ENCODE measurements at regions not wholly inside any gene's neighbourhood (a gene's known extent, or its start where the extent isn't known, plus 50 kb on each side); places are given as distances from the start of the nearest gene placed in this dataset.

- H3K4me3 ChIP-seq, result no peak overlapping the region
- no peak overlapping the region for H3K27ac ChIP-seq
- no peak for DNase-seq
- no peaks in the 10 kb centered on the region for H3K4me1 ChIP-seq
- no peaks in the 10 kb centered on the region for H3K36me3 ChIP-seq
- no peak overlapping the region for H3K9ac ChIP-seq (ENCODE audit: low read depth in 2 of 2, low read length in 2 of 2)
- no peaks in the 10 kb centered on the region for H3K9me3 ChIP-seq
- H3K27me3 ChIP-seq, result no peaks in the 10 kb centered on the region
- intact Hi-C loops (cut with DNase I), result no loop called here
- no peak for TF ChIP-seq CTCF (IDR thresholded peaks at IDR 0.05)
These were observed 176.7 kb upstream of the ZNF32 start for GRCh38 chr10:43825421-43825820.

GRCh38 chr10:43824934-43825333 lies 176.3 kb upstream of the ZNF32 start:
- no peak overlapping the region for H3K9ac ChIP-seq (ENCODE audit: low read depth in 2 of 2, low read length in 2 of 2)
- H3K36me3 ChIP-seq, result no peaks in the 10 kb centered on the region
- H3K4me3 ChIP-seq, result no peak overlapping the region
- no peaks in the 10 kb centered on the region for H3K27me3 ChIP-seq
- H3K9me3 ChIP-seq, result no peaks in the 10 kb centered on the region
- no peak for TF ChIP-seq CTCF (IDR thresholded peaks at IDR 0.05)
- peak; percentile 36 for DNase-seq
- intact Hi-C loops (cut with DNase I), result no loop called here
- H3K27ac ChIP-seq, result peak overlapping the region; percentile 32
- H3K4me1 ChIP-seq, result no peaks in the 10 kb centered on the region

GRCh38 chr10:43822631-43823580 lies 174.2 kb upstream of the ZNF32 start:
- intact Hi-C loops (cut with DNase I), result no loop called here
- Histone ChIP-seq H3K27me3 (no peaks in the 10 kb centered on the region), H3K4me1 (no peaks in the 10 kb centered on the region), H3K9ac (ENCODE audit: low read depth in 2 of 2, low read length in 2 of 2) (no peak overlapping the region), H3K36me3 (no peaks in the 10 kb centered on the region), H3K4me3 (no peak overlapping the region), H3K9me3 (no peaks in the 10 kb centered on the region), H3K27ac (no peak overlapping the region)
- TF ChIP-seq CTCF (IDR thresholded peaks at IDR 0.05), result no peak
- DNase-seq, result no peak

- Histone ChIP-seq H3K9ac (ENCODE audit: low read depth in 2 of 2, low read length in 2 of 2) (no peak overlapping the region), H3K36me3 (no peaks in the 10 kb centered on the region), H3K9me3 (no peaks in the 10 kb centered on the region), H3K4me1 (peaks cover 2% of the 10 kb centered on the region), H3K27ac (no peak overlapping the region), H3K27me3 (no peaks in the 10 kb centered on the region), H3K4me3 (no peak overlapping the region)
- intact Hi-C loops (cut with DNase I), result no loop called here
- no peak for TF ChIP-seq CTCF (IDR thresholded peaks at IDR 0.05)
- DNase-seq, result no peak
These were observed 172.4 kb upstream of the ZNF32 start for GRCh38 chr10:43821103-43821502.

- no peak overlapping the region for H3K27ac ChIP-seq
- no peaks in the 10 kb centered on the region for H3K9me3 ChIP-seq
- no peak overlapping the region for H3K4me3 ChIP-seq
- no peak for TF ChIP-seq CTCF (IDR thresholded peaks at IDR 0.05)
- H3K4me1 ChIP-seq, result peaks cover 2% of the 10 kb centered on the region
- no peak overlapping the region for H3K9ac ChIP-seq (ENCODE audit: low read depth in 2 of 2, low read length in 2 of 2)
- no peaks in the 10 kb centered on the region for H3K36me3 ChIP-seq
- DNase-seq, result no peak
- H3K27me3 ChIP-seq, result no peaks in the 10 kb centered on the region
- intact Hi-C loops (cut with DNase I), result no loop called here
These were observed 172.0 kb upstream of the ZNF32 start for GRCh38 chr10:43820663-43821062.
